ENCODE measurements at regions not wholly inside any gene's neighbourhood (a gene's known extent, or its start where the extent isn't known, plus 50 kb on each side); places are given as distances from the start of the nearest gene placed in this dataset.
"Not testable (repeated sequence)": the region's sequence is repeated elsewhere in the genome, so short reads cannot be mapped to it uniquely, and the experiment has no call there.

DNA sequence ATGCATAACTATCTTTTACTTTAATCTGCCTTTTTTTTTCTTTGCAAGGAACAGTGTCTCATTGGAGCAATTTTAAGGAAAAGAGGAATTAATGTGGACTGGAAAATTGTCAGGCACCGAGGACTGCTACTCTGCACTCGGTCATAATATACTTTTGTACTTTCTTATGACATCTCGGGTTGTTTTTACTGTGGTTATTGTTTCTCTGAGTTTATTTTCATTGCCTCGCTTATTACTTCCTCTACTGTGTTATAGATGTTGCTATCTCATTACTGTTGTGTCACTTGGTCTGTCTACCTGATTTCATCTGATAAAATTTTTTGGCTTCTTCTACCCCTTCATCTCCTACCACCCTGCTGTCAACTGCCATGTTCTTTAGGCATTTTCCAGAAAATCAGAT lies 213.5 kb upstream of the POU1F1 start:
- Histone ChIP-seq H2AK5ac (ENCODE audit: low read length) (no peak overlapping the region), H3K4me2 (ENCODE audit: low read length) (no peak overlapping the region), H3K4ac (ENCODE audit: low read depth, low read length) (no peak overlapping the region), H2BK120ac (ENCODE audit: low read depth, low read length) (no peak overlapping the region), H2BK15ac (replicated peaks; ENCODE audit: low read depth) (no peak overlapping the region), H3K4me1 (ENCODE audit: control insufficient read depth, low read depth, low read length) (no peaks in the 10 kb centered on the region), H3K79me2 (ENCODE audit: control insufficient read depth, insufficient read depth, low read length) (no peaks in the 10 kb centered on the region), H3K27ac (ENCODE audit: low read depth, low read length) (no peak overlapping the region), H3K79me1 (ENCODE audit: low read length) (no peaks in the 10 kb centered on the region), H3K4me3 (ENCODE audit: low read length) (no peak overlapping the region), H3K18ac (ENCODE audit: low read length) (no peak overlapping the region), H3K9ac (ENCODE audit: low read length) (no peak overlapping the region), H2BK5ac (ENCODE audit: low read length) (no peak overlapping the region), H4K8ac (ENCODE audit: low read depth, low read length) (no peak overlapping the region), H3K27me3 (ENCODE audit: insufficient read depth, low read length, poor library complexity) (no peaks in the 10 kb centered on the region), H3K56ac (ENCODE audit: low read length) (no peak overlapping the region), H3K36me3 (ENCODE audit: control insufficient read depth, insufficient read depth, low read length) (no peaks in the 10 kb centered on the region), H3K23ac (ENCODE audit: low read length) (no peak overlapping the region), H4K5ac (ENCODE audit: low read length) (no peak overlapping the region)
- DNase-seq = no peak
- WGBS (ENCODE audit: extremely low coverage, insufficient coverage, low lambda C conversion rate) = no CpG with 5 or more reads among the region's 4 CpGs

DNA sequence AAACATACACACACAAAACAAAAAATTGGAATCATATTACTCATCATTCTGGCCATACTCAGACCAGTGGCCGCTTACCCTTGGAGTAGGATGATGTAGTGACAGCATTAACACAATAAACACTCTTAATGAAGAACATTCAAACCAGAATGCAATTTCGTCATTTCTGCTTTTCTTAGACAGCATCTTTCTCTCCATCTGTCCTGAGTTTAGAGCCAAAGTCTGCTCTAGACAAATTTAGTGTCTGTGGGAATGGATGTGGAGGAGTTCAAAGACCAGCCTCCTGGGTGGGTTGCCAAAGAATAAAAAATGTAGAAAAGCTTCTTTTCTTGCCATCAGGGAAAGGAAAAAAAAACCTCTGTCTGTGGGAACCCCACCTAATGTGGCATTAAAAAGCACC lies 212.4 kb upstream of the POU1F1 start:
- Histone ChIP-seq H3K36me3 (ENCODE audit: control insufficient read depth, insufficient read depth, low read length) (no peaks in the 10 kb centered on the region), H3K27ac (ENCODE audit: low read depth, low read length) (no peak overlapping the region), H2BK120ac (ENCODE audit: low read depth, low read length) (no peak overlapping the region), H2BK5ac (ENCODE audit: low read length) (no peak overlapping the region), H3K18ac (ENCODE audit: low read length) (no peak overlapping the region), H3K79me2 (ENCODE audit: control insufficient read depth, insufficient read depth, low read length) (no peaks in the 10 kb centered on the region), H3K79me1 (ENCODE audit: low read length) (no peaks in the 10 kb centered on the region), H3K4me1 (ENCODE audit: control insufficient read depth, low read depth, low read length) (no peaks in the 10 kb centered on the region), H4K5ac (ENCODE audit: low read length) (no peak overlapping the region), H3K4me3 (ENCODE audit: low read length) (no peak overlapping the region), H3K9ac (ENCODE audit: low read length) (no peak overlapping the region), H2AK5ac (ENCODE audit: low read length) (no peak overlapping the region), H3K4me2 (ENCODE audit: low read length) (no peak overlapping the region), H2BK15ac (replicated peaks; ENCODE audit: low read depth) (no peak overlapping the region), H3K23ac (ENCODE audit: low read length) (no peak overlapping the region), H3K27me3 (ENCODE audit: insufficient read depth, low read length, poor library complexity) (no peaks in the 10 kb centered on the region), H3K56ac (ENCODE audit: low read length) (no peak overlapping the region), H4K8ac (ENCODE audit: low read depth, low read length) (no peak overlapping the region), H3K4ac (ENCODE audit: low read depth, low read length) (no peak overlapping the region)
- no peak for DNase-seq
- WGBS (ENCODE audit: extremely low coverage, insufficient coverage, low lambda C conversion rate) = no CpG with 5 or more reads among the region's 2 CpGs

DNA sequence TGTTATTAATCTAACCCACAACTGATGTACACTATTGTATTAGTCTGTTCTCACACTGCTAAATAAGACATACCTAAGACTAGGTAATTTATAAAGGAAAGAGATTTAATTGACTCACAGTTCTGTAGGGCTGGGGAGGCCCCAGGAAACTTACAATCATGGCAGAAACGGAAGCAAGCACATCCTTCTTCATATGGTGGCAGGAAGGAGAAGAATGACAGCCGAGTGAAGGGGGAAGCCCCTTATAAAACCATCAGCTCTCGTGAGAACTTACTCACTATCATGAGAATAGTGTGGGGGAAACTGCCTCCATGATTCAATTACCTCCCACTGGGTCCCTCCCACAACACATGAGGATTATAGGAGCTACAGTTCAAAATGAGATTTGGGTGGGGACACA lies 210.3 kb upstream of the POU1F1 start:
- H3K4me2 ChIP-seq (ENCODE audit: low read length); H3K23ac ChIP-seq (ENCODE audit: low read length); H2BK15ac ChIP-seq (replicated peaks; ENCODE audit: low read depth); H3K56ac ChIP-seq (ENCODE audit: low read length); H3K4me1 ChIP-seq (ENCODE audit: control insufficient read depth, low read depth, low read length); H3K79me2 ChIP-seq (ENCODE audit: control insufficient read depth, insufficient read depth, low read length); H3K36me3 ChIP-seq (ENCODE audit: control insufficient read depth, insufficient read depth, low read length); H2BK5ac ChIP-seq (ENCODE audit: low read length); H2BK120ac ChIP-seq (ENCODE audit: low read depth, low read length); H4K5ac ChIP-seq (ENCODE audit: low read length); H3K79me1 ChIP-seq (ENCODE audit: low read length); DNase-seq; H3K4ac ChIP-seq (ENCODE audit: low read depth, low read length); H3K4me3 ChIP-seq (ENCODE audit: low read length); H3K27ac ChIP-seq (ENCODE audit: low read depth, low read length); H3K18ac ChIP-seq (ENCODE audit: low read length); H3K27me3 ChIP-seq (ENCODE audit: insufficient read depth, low read length, poor library complexity); H2AK5ac ChIP-seq (ENCODE audit: low read length); H3K9ac ChIP-seq (ENCODE audit: low read length): not testable (repeated sequence)
- peak overlapping the region; percentile 28 for H4K8ac ChIP-seq (ENCODE audit: low read depth, low read length)
- no CpG with 5 or more reads among the region's 3 CpGs for WGBS (ENCODE audit: extremely low coverage, insufficient coverage, low lambda C conversion rate)

DNA sequence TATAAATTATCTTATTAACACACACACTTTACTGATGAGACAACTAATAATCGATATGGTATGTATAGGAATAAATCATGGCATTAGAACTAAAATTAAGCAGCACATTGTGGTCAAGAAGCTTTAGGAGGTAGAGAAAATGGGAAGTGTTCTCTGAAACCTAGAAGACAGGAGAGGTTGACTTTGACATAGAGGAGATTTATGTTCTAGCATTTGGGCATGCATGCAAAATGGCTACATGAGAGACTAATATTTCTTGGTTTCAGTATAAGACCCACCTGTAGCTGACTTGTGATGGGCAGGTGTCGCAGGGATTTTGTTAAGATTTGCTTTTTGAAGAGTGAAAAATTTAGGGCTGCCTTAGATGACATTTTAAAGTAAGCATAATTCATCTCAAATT lies 209.7 kb upstream of the POU1F1 start:
- H3K18ac ChIP-seq (ENCODE audit: low read length) = no peak overlapping the region
- H2AK5ac ChIP-seq (ENCODE audit: low read length) = no peak overlapping the region
- no peak overlapping the region for H3K9ac ChIP-seq (ENCODE audit: low read length)
- no peaks in the 10 kb centered on the region for H3K36me3 ChIP-seq (ENCODE audit: control insufficient read depth, insufficient read depth, low read length)
- WGBS (ENCODE audit: extremely low coverage, insufficient coverage, low lambda C conversion rate) = no CpG with 5 or more reads among the region's 2 CpGs
- H3K79me1 ChIP-seq (ENCODE audit: low read length) = no peaks in the 10 kb centered on the region
- no peak overlapping the region for H3K27ac ChIP-seq (ENCODE audit: low read depth, low read length)
- H3K4me1 ChIP-seq (ENCODE audit: control insufficient read depth, low read depth, low read length) = no peaks in the 10 kb centered on the region
- H3K4me2 ChIP-seq (ENCODE audit: low read length) = no peak overlapping the region
- H3K23ac ChIP-seq (ENCODE audit: low read length) = no peak overlapping the region
- no peak overlapping the region for H4K8ac ChIP-seq (ENCODE audit: low read depth, low read length)
- no peak overlapping the region for H4K5ac ChIP-seq (ENCODE audit: low read length)
- no peak overlapping the region for H3K4ac ChIP-seq (ENCODE audit: low read depth, low read length)
- no peaks in the 10 kb centered on the region for H3K27me3 ChIP-seq (ENCODE audit: insufficient read depth, low read length, poor library complexity)
- no peaks in the 10 kb centered on the region for H3K79me2 ChIP-seq (ENCODE audit: control insufficient read depth, insufficient read depth, low read length)
- no peak overlapping the region for H2BK5ac ChIP-seq (ENCODE audit: low read length)
- no peak overlapping the region for H3K4me3 ChIP-seq (ENCODE audit: low read length)
- no peak overlapping the region for H3K56ac ChIP-seq (ENCODE audit: low read length)
- no peak overlapping the region for H2BK120ac ChIP-seq (ENCODE audit: low read depth, low read length)
- H2BK15ac ChIP-seq (replicated peaks; ENCODE audit: low read depth) = no peak overlapping the region
- no peak for DNase-seq

DNA sequence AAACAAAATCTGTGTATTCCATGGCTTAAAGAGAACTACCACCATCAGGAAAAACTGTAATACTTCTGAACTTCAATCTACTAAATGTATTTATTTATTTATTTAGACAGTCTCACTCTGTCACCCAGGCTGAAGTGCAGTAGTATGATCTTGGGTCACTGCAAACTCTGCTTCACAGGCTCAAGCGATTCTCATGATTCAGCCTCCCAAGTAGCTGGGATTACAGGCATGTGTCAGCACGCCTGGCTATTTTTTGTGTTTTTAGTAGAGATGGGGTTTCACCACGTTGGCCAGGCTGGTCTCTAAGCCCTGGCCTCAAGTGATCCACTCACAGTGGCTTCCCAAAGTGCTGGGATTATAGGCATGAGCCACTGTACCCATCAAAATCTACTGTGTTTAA lies 202.3 kb upstream of the POU1F1 start:
- Histone ChIP-seq H3K27ac (ENCODE audit: low read depth, low read length) (no peak overlapping the region), H3K4me2 (ENCODE audit: low read length) (no peak overlapping the region), H3K18ac (ENCODE audit: low read length) (no peak overlapping the region), H4K5ac (ENCODE audit: low read length) (no peak overlapping the region), H2BK120ac (ENCODE audit: low read depth, low read length) (no peak overlapping the region), H2AK5ac (ENCODE audit: low read length) (no peak overlapping the region), H3K23ac (ENCODE audit: low read length) (no peak overlapping the region), H3K79me1 (ENCODE audit: low read length) (no peaks in the 10 kb centered on the region), H3K36me3 (ENCODE audit: control insufficient read depth, insufficient read depth, low read length) (no peaks in the 10 kb centered on the region), H4K8ac (ENCODE audit: low read depth, low read length) (no peak overlapping the region), H3K4me1 (ENCODE audit: control insufficient read depth, low read depth, low read length) (no peaks in the 10 kb centered on the region), H3K79me2 (ENCODE audit: control insufficient read depth, insufficient read depth, low read length) (no peaks in the 10 kb centered on the region), H3K4ac (ENCODE audit: low read depth, low read length) (no peak overlapping the region), H3K4me3 (ENCODE audit: low read length) (no peak overlapping the region), H2BK5ac (ENCODE audit: low read length) (no peak overlapping the region), H2BK15ac (replicated peaks; ENCODE audit: low read depth) (no peak overlapping the region), H3K9ac (ENCODE audit: low read length) (no peak overlapping the region), H3K56ac (ENCODE audit: low read length) (no peak overlapping the region), H3K27me3 (ENCODE audit: insufficient read depth, low read length, poor library complexity) (no peaks in the 10 kb centered on the region)
- no peak for DNase-seq
- no CpG with 5 or more reads among the region's 3 CpGs for WGBS (ENCODE audit: extremely low coverage, insufficient coverage, low lambda C conversion rate)

DNA sequence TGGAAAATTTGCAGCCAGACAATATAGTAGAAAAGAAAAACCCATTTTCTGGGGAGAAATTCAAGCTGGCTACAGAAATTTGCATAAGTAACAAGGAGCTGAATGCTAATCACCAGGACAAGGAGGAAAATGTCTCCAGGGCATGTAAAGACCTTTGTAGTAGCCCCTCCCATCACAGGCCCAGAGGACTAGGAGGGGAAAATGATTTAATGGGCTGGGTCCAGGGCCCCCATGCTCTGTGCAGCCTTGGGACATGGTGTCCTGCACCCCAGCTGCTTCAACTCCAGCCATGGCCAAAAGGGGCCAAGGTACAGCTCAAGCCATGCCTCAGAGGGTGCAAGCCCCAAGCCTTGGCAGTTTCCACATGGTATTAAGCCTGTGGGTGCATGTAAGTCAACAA lies 197.6 kb upstream of the POU1F1 start:
- Histone ChIP-seq H3K27ac (ENCODE audit: low read depth, low read length) (no peak overlapping the region), H3K4me1 (ENCODE audit: control insufficient read depth, low read depth, low read length) (no peaks in the 10 kb centered on the region), H3K9ac (ENCODE audit: low read length) (no peak overlapping the region), H3K4me2 (ENCODE audit: low read length) (no peak overlapping the region), H3K79me1 (ENCODE audit: low read length) (no peaks in the 10 kb centered on the region), H3K56ac (ENCODE audit: low read length) (no peak overlapping the region), H3K79me2 (ENCODE audit: control insufficient read depth, insufficient read depth, low read length) (no peaks in the 10 kb centered on the region), H3K4ac (ENCODE audit: low read depth, low read length) (no peak overlapping the region), H2AK5ac (ENCODE audit: low read length) (no peak overlapping the region), H3K18ac (ENCODE audit: low read length) (no peak overlapping the region), H4K5ac (ENCODE audit: low read length) (no peak overlapping the region), H2BK15ac (replicated peaks; ENCODE audit: low read depth) (no peak overlapping the region), H2BK5ac (ENCODE audit: low read length) (no peak overlapping the region), H3K36me3 (ENCODE audit: control insufficient read depth, insufficient read depth, low read length) (no peaks in the 10 kb centered on the region), H3K27me3 (ENCODE audit: insufficient read depth, low read length, poor library complexity) (no peaks in the 10 kb centered on the region), H3K23ac (ENCODE audit: low read length) (no peak overlapping the region), H4K8ac (ENCODE audit: low read depth, low read length) (no peak overlapping the region), H3K4me3 (ENCODE audit: low read length) (no peak overlapping the region), H2BK120ac (ENCODE audit: low read depth, low read length) (no peak overlapping the region)
- no peak for DNase-seq
